Colonic mucosa (tissue), 4 donors: ENCODE measurements at regions not wholly inside any gene's neighbourhood (a gene's known extent, or its start where the extent isn't known, plus 50 kb on each side); places are given as distances from the start of the nearest gene placed in this dataset.

Source experiments
- DNase-seq: peaks from one replicate; pipeline ENCODE4 v3.0.0-alpha.2; 2020
- H3K27ac ChIP-seq: fragments of 200-600 bp; one replicate; pipeline ENCODE4 v1.8.0; 2021
- H3K27me3 ChIP-seq: fragments of 200-600 bp; one replicate; pipeline ENCODE4 v1.8.0; 2021
- H3K36me3 ChIP-seq: fragments of 200-600 bp; one replicate; pipeline ENCODE4 v1.8.0; 2021
- H3K4me1 ChIP-seq: fragments of 200-600 bp; one replicate; pipeline ENCODE4 v1.8.0; 2021; ENCODE audit warnings: mild to moderate bottlenecking
- H3K4me3 ChIP-seq: fragments of 200-600 bp; one replicate; pipeline ENCODE4 v1.8.0; 2021
- H3K9ac ChIP-seq, 2 donors: one replicate each; pipeline ENCODE4 v1.7.0; 2013; ENCODE audit warnings: control low read depth in 2 of 2, low read depth in 2 of 2, low read length in 2 of 2
- H3K9me3 ChIP-seq: fragments of 200-600 bp; one replicate; pipeline ENCODE4 v1.8.0; 2021
- CTCF ChIP-seq: fragments of 200-600 bp; IDR thresholded peaks from one replicate; pipeline ENCODE4 v1.8.0; 2022; ENCODE audit warnings: antibody characterized with exemption, mild to moderate bottlenecking
- intact Hi-C: fragments of 100-400 bp; cut with DNase I; formaldehyde crosslinking; loops from one replicate; pipeline ENCODE4 v1.14.1; 2022
- donor health status: healthy.
- donor health status: DM: no; HTN: no; CAD: no.
- donor health status: DM: no; HTN: no; CAD: no.

DNA sequence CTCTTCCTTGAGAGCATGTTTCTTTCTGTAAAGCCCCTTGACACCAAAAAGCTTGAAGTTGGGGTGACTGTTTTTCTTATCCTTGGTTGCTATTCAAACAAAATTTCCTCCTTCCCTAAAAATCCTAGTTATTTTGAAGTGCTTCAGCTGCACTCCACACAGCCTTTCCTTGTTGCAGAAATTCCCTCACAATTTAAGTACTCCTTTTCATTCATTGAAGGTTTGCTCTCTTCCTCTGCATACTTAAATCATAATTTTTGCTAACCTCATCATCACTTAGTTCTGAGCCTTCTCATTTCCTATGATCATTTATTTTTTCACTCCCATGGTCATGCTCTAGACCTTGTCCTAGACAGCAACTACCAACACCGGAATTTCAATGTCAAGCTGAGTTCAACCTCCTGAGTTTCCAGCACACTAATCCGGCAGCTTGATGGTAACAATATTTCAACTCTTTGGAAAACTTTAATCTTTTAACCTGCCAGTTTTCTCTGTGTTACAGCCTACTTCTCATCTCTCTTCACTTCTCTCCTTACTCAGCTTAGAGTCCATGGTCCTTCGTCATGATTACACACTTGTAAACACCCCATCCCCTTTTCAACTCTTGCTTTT lies 78.7 kb upstream of the ACTBL2 start:
- intact Hi-C loops = no loop called here
- no peak overlapping the region for H3K27ac ChIP-seq
- no peak for DNase-seq
- no peak for TF ChIP-seq CTCF
- no peaks in the 10 kb centered on the region for H3K27me3 ChIP-seq
- H3K4me3 ChIP-seq = no peak overlapping the region
- H3K9ac ChIP-seq = no peak overlapping the region
- H3K36me3 ChIP-seq = no peaks in the 10 kb centered on the region
- H3K9me3 ChIP-seq = no peaks in the 10 kb centered on the region
- H3K4me1 ChIP-seq = no peaks in the 10 kb centered on the region

DNA sequence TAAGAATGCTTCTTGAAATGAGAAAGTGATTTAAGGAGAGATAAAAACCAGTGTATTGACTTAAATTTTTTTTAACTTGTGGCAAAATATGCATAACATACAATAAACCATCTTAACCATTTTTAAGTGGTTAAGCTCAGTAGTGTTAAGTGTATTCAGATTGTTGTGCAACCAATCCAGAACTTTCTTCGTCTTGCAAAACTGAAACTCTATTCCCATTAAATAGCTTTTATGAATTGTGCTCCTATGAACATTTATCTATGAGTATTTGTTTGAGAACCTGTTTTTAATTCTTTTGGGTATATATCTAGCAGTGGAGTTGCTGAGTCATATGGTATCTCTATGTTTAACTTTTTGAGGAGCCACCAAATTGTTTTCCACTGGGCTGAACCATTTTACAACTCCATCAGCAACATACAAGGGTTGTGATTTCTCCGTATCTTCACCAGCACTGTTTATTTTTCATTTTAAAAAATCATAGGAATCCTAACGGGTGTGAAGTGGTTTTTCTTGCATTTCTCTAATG lies 76.6 kb upstream of the ACTBL2 start:
- TF ChIP-seq CTCF = no peak
- no peaks in the 10 kb centered on the region for H3K27me3 ChIP-seq
- H3K27ac ChIP-seq = no peak overlapping the region
- no peak overlapping the region for H3K9ac ChIP-seq
- H3K4me3 ChIP-seq = no peak overlapping the region
- H3K36me3 ChIP-seq = no peaks in the 10 kb centered on the region
- intact Hi-C loops = no loop called here
- no peak for DNase-seq
- no peaks in the 10 kb centered on the region for H3K9me3 ChIP-seq
- H3K4me1 ChIP-seq = no peaks in the 10 kb centered on the region

DNA sequence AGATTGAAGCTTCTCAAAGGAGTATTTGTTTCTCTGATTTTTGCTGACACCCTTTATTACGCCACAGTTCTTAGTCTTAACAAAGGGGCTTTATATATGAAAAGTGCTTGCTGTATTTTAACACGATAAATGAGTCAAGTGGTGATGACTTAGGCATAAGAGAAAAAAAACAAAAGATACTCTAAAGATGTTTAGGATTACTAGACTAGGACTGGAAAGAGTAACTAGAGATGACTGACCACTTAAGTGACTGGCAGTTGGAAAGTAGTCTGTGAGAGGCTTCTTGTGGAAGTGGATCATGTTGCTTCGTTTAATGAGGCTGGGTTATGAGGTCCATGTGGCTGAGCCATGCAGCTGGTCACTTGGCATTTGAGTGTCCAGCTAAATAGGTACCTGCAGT lies 69.4 kb upstream of the ACTBL2 start:
- H3K4me1 ChIP-seq = no peaks in the 10 kb centered on the region
- no peak overlapping the region for H3K9ac ChIP-seq
- no peaks in the 10 kb centered on the region for H3K27me3 ChIP-seq
- no peak for TF ChIP-seq CTCF
- H3K9me3 ChIP-seq = no peaks in the 10 kb centered on the region
- H3K4me3 ChIP-seq = no peak overlapping the region
- no peaks in the 10 kb centered on the region for H3K36me3 ChIP-seq
- intact Hi-C loops = no loop called here
- no peak for DNase-seq
- no peak overlapping the region for H3K27ac ChIP-seq

GRCh38 chr5:57551251-57551650 lies 68.6 kb upstream of the ACTBL2 start:
- no peak overlapping the region for H3K4me3 ChIP-seq
- no peak overlapping the region for H3K9ac ChIP-seq
- no peak for DNase-seq
- intact Hi-C loops = no loop called here
- no peaks in the 10 kb centered on the region for H3K9me3 ChIP-seq
- H3K27me3 ChIP-seq = no peaks in the 10 kb centered on the region
- no peak for TF ChIP-seq CTCF
- no peaks in the 10 kb centered on the region for H3K36me3 ChIP-seq
- no peaks in the 10 kb centered on the region for H3K4me1 ChIP-seq
- no peak overlapping the region for H3K27ac ChIP-seq

DNA sequence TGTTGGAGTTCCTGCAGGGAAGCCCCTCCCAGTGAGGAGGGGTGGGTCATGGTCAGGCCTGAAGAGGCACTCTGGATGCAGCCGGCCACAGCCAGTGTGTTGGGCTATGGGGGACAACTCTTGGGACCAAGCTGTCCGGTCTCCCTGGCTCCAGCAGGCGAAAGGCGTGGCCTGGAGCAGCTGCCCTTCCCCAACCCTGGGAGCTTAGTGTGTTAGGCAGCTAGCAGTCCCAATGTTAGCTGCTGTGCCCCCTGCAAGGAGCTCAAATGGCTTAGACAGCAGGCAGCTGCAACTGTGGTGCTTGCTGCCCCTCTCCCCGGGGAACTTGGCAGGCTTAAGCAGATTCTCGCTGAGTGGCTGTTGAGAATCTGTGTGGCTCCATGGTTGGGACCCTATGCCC lies 67.5 kb upstream of the ACTBL2 start:
- Histone ChIP-seq H3K9ac (no peak overlapping the region), H3K9me3 (no peaks in the 10 kb centered on the region), H3K4me1 (no peaks in the 10 kb centered on the region), H3K27me3 (no peaks in the 10 kb centered on the region), H3K4me3 (no peak overlapping the region), H3K36me3 (no peaks in the 10 kb centered on the region), H3K27ac (no peak overlapping the region)
- no peak for DNase-seq
- no peak for TF ChIP-seq CTCF
- intact Hi-C loops = no loop called here
